A549 (cell line): ENCODE measurements at regions not wholly inside any gene's neighbourhood (a gene's known extent, or its start where the extent isn't known, plus 50 kb on each side); places are given as distances from the start of the nearest gene placed in this dataset.

Experiments
- CEBPB ChIP-seq, 2 experiments: fragments of >200 bp in 1 of 2; sonication (Bioruptor Twin) in 1 of 2; formaldehyde crosslinking in 1 of 2; IDR thresholded peaks; 2 replicates each; pipeline ENCODE4 v1.6.1; 2012 to 2016
- CTCF ChIP-seq: fragments of >200 bp; sonication (Bioruptor Twin); formaldehyde crosslinking; IDR thresholded peaks from 3 replicates; pipeline ENCODE4 v1.5.1; 2016
- EP300 ChIP-seq, 2 experiments: fragments of >200 bp; sonication (Bioruptor Twin); formaldehyde crosslinking; IDR thresholded peaks; 2 replicates in 1 of 2; 3 replicates in 1 of 2; pipeline ENCODE4 v1.6.1; 2016 to 2017
- MAX ChIP-seq: IDR thresholded peaks from 2 replicates; pipeline ENCODE4 v1.6.1; 2012
- MYC ChIP-seq: IDR thresholded peaks from 2 replicates; pipeline ENCODE4 v1.6.1; 2012; ENCODE audit warnings: mild to moderate bottlenecking, inconsistent platforms, low read length, improper control_type of control experiment, borderline replicate concordance
- RARB ChIP-seq: fragments of 250-450 bp; sonication (Bioruptor Pico); IDR thresholded peaks from 2 replicates; pipeline ENCODE4 v1.8.0; 2021; ENCODE audit warnings: mild to moderate bottlenecking, moderate library complexity
- SMC3 ChIP-seq: fragments of >200 bp; sonication (Bioruptor Twin); formaldehyde crosslinking; IDR thresholded peaks from 3 replicates; pipeline ENCODE4 v1.6.1; 2018; ENCODE audit warnings: inconsistent platforms
- SREBF2 ChIP-seq: fragments of 450-650 bp; IDR thresholded peaks from 2 replicates; pipeline ENCODE4 v1.6.1; 2014; ENCODE audit warnings: mild to moderate bottlenecking, moderate library complexity
- ZC3H11A ChIP-seq: fragments of 450-650 bp; IDR thresholded peaks from 2 replicates; pipeline ENCODE4 v1.6.1; 2014; ENCODE audit warnings: antibody characterized with exemption, mild to moderate bottlenecking

- no peak for TF ChIP-seq CTCF
- TF ChIP-seq EP300 (IDR thresholded peaks at IDR 0.05) = no peak
- TF ChIP-seq RARB = no peak
- no peak for TF ChIP-seq SREBF2
- no peak for TF ChIP-seq ZC3H11A
- TF ChIP-seq CEBPB (IDR thresholded peaks at IDR 0.05) = no peak
- no peak for TF ChIP-seq MYC
- TF ChIP-seq SMC3 = no peak
- no peak for TF ChIP-seq MAX
These were observed 93.2 kb downstream of the GPR65 start for GRCh38 chr14:88098163-88098562.
